HepG2 (cell line): ENCODE measurements at regions not wholly inside any gene's neighbourhood (a gene's known extent, or its start where the extent isn't known, plus 50 kb on each side); places are given as distances from the start of the nearest gene placed in this dataset.

Experiments used
- ATAC-seq: fragments of 200-7000 bp; cut with Tn5 transposase; 3 replicates; pipeline ENCODE4 v1.9.1; 2020; ENCODE audit warnings: mild to moderate bottlenecking, moderate library complexity
- BruUV-seq: library from RNA; stranded (reverse); fragments of 400-500 nt; replicated peaks from 2 replicates; lab custom pipeline; 2021; lab: Mats Ljungman, UMichigan
- CTCF ChIA-PET: fragments of 300-600 bp; formaldehyde crosslinking; extraction: SDS; loops from one replicate; lab custom pipeline; 2021; ENCODE audit warnings: low total read pairs, inconsistent platforms, low intra/inter-chr PET ratio; lab: Yijun Ruan, JAX
- POLR2A ChIA-PET: fragments of 350-600 bp; sonication (Branson Sonifier 250); formaldehyde crosslinking; loops from one replicate; lab custom pipeline; 2020; ENCODE audit warnings: antibody characterized with exemption, inconsistent platforms; lab: Yijun Ruan, JAX
- DNase-seq: peaks from one replicate; pipeline ENCODE4 v3.0.0-alpha.2; 2015; ENCODE audit warnings: low spot score
- FAIRE-seq: peaks from 3 replicates; lab custom pipeline; 2011; peaks lifted over from hg19 to GRCh38; lab: Jason Lieb, UNC
- H2AFZ ChIP-seq: one replicate; pipeline ENCODE4 v1.6.1; 2011; ENCODE audit warnings: low read length, inconsistent platforms
- H3K27ac ChIP-seq: fragments of 300-600 bp; 3 replicates; pipeline ENCODE4 v1.8.0; 2011; ENCODE audit warnings: mixed run types, mild to moderate bottlenecking, mixed read lengths, low read length, inconsistent platforms; ENCODE audit not compliant: insufficient read depth; ENCODE audit errors: extremely low read length
- H3K27me3 ChIP-seq, 2 experiments: fragments of 200-600 bp in 1 of 2; 2 replicates in 1 of 2; 3 replicates in 1 of 2; pipeline versions ENCODE4 v1.6.0 to v1.8.0; 2011; ENCODE audit warnings: low read length in 2 of 2, mild to moderate bottlenecking in 2 of 2, moderate library complexity in 2 of 2, inconsistent platforms in 1 of 2; ENCODE audit not compliant: insufficient read depth in 2 of 2, control insufficient read depth in 1 of 2
- H3K36me3 ChIP-seq, 2 experiments: fragments of 200-600 bp in 1 of 2; replicated peaks in 1 of 2; 2 replicates in 1 of 2; 3 replicates in 1 of 2; pipeline versions ENCODE4 v1.5.1 to v1.8.0; 2011; ENCODE audit warnings: low read length in 2 of 2, inconsistent platforms in 1 of 2; ENCODE audit not compliant: insufficient read depth in 2 of 2, control insufficient read depth in 1 of 2
- H3K4me1 ChIP-seq: 2 replicates; pipeline ENCODE4 v1.5.1; 2012; ENCODE audit warnings: low read length, inconsistent platforms; ENCODE audit not compliant: insufficient read depth
- H3K4me2 ChIP-seq: 2 replicates; pipeline ENCODE4 v1.6.0; 2011; ENCODE audit warnings: low read depth, low read length, inconsistent platforms
- H3K4me3 ChIP-seq, 3 experiments: fragments of 200-600 bp in 1 of 3; sonication (generic), shearing (Covaris generic) in 1 of 3; replicated peaks in 1 of 3; 2 replicates each; pipeline ENCODE4 v1.5.1; 2011 to 2016; ENCODE audit warnings: low read length in 3 of 3, inconsistent platforms in 2 of 3, low read depth in 2 of 3, mild to moderate bottlenecking in 2 of 3, control low read depth in 1 of 3, mixed read lengths in 1 of 3; ENCODE audit not compliant: insufficient read depth in 1 of 3
- H3K79me2 ChIP-seq: one replicate; pipeline ENCODE4 v1.6.1; 2011; ENCODE audit warnings: low read length, inconsistent platforms; ENCODE audit not compliant: insufficient read depth
- H3K9ac ChIP-seq: 2 replicates; pipeline ENCODE4 v1.6.0; 2011; ENCODE audit warnings: mild to moderate bottlenecking, low read depth, low read length, inconsistent platforms; ENCODE audit not compliant: insufficient read depth
- H3K9me3 ChIP-seq: 2 replicates; pipeline ENCODE4 v1.5.1; 2012; ENCODE audit warnings: mild to moderate bottlenecking, low read length
- H4K20me1 ChIP-seq: 2 replicates; pipeline ENCODE4 v1.6.0; 2011; ENCODE audit warnings: inconsistent platforms, mild to moderate bottlenecking, low read length, moderate library complexity; ENCODE audit not compliant: insufficient read depth
- NAIF1 ChIP-seq: sonication (generic); formaldehyde crosslinking; IDR thresholded peaks from 2 replicates; pipeline ENCODE4 v1.5.0; 2020; ENCODE audit warnings: mild to moderate bottlenecking, missing genetic modification reagents, borderline replicate concordance
- NR1H2 ChIP-seq: sonication (generic); formaldehyde crosslinking; IDR thresholded peaks from 2 replicates; pipeline ENCODE4 v1.8.1; 2022; ENCODE audit warnings: low read depth, missing genetic modification reagents, borderline replicate concordance
- SNAPC4 ChIP-seq: sonication (generic); formaldehyde crosslinking; IDR thresholded peaks from 2 replicates; pipeline ENCODE4 v1.4.0; 2020; ENCODE audit warnings: mild to moderate bottlenecking, missing genetic modification reagents
- TEF ChIP-seq: sonication (generic); formaldehyde crosslinking; IDR thresholded peaks from 2 replicates; pipeline ENCODE4 v1.5.0; 2020; ENCODE audit warnings: missing genetic modification reagents
- TIGD3 ChIP-seq: sonication (generic); formaldehyde crosslinking; IDR thresholded peaks from 2 replicates; pipeline ENCODE4 v1.5.1; 2020; ENCODE audit warnings: mild to moderate bottlenecking, missing genetic modification reagents, borderline replicate concordance
- TRIM22 ChIP-seq: fragments of 450-650 bp; IDR thresholded peaks from 2 replicates; pipeline ENCODE4 v1.6.1; 2017
- ZNF24 ChIP-seq: fragments of 450-650 bp; IDR thresholded peaks from 2 replicates; pipeline ENCODE4 v1.6.1; 2017; ENCODE audit warnings: antibody characterized with exemption, mild to moderate bottlenecking
- ZNF256 ChIP-seq: sonication (generic); formaldehyde crosslinking; conservative IDR thresholded peaks from 2 replicates; pipeline ENCODE4 v1.4.0; 2020; ENCODE audit warnings: missing genetic modification reagents
- ZNF432 ChIP-seq: sonication (generic); formaldehyde crosslinking; IDR thresholded peaks from 2 replicates; pipeline ENCODE4 v1.5.0; 2020; ENCODE audit warnings: missing genetic modification reagents, mild to moderate bottlenecking, borderline replicate concordance
- ZNF713 ChIP-seq: sonication (generic); formaldehyde crosslinking; IDR thresholded peaks from 2 replicates; pipeline ENCODE4 v1.4.0; 2020; ENCODE audit warnings: mild to moderate bottlenecking, missing genetic modification reagents
- ZXDC ChIP-seq: sonication (generic); formaldehyde crosslinking; IDR thresholded peaks from 2 replicates; pipeline ENCODE4 v1.5.0; 2020; ENCODE audit warnings: mild to moderate bottlenecking, missing genetic modification reagents
- WGBS: methylation state at CpG from one replicate; pipeline ENCODE4 v1.1.6; 2017; ENCODE audit warnings: low lambda C conversion rate; 5-methylcytosine and 5-hydroxymethylcytosine counted together
- in situ Hi-C: cut with HindIII; loops from 2 replicates; pipeline ENCODE4 v1.10.0; 2017; ENCODE audit warnings: low pct_unique_long_range_greater_than_20kb; ENCODE audit not compliant: extremely low pct_ligation_motif_present
- intact Hi-C: fragments of 100-400 bp; cut with micrococcal nuclease; formaldehyde crosslinking; loops from one replicate; pipeline ENCODE4 v1.10.0; 2022; ENCODE audit not compliant: unreplicated experiment
- TF ChIP-seq, protein P1 (sequence below): sonication (generic); formaldehyde crosslinking; IDR thresholded peaks from 2 replicates; pipeline ENCODE4 v1.8.0; 2022; ENCODE audit warnings: mild to moderate bottlenecking, missing genetic modification reagents, borderline replicate concordance

- Histone ChIP-seq H3K4me3 (no peak overlapping the region), H3K4me2 (no peak overlapping the region), H2AFZ (no peak overlapping the region), H3K79me2 (no peaks in the 10 kb centered on the region), H3K27me3 (peaks cover 0 to 1% of the 10 kb centered on the region in 2 experiments; a peak in 1 of 5 replicates), H3K9ac (no peak overlapping the region), H3K4me1 (no peaks in the 10 kb centered on the region), H4K20me1 (no peaks in the 10 kb centered on the region), H3K9me3 (no peaks in the 10 kb centered on the region), H3K36me3 (no peaks in the 10 kb centered on the region), H3K27ac (no peak overlapping the region)
- FAIRE-seq (no peak), ATAC-seq (no peak), DNase-seq (no peak)
- POLR2A ChIA-PET = no interaction called here
- CTCF ChIA-PET = no interaction called here
- TF ChIP-seq, protein P1, sequence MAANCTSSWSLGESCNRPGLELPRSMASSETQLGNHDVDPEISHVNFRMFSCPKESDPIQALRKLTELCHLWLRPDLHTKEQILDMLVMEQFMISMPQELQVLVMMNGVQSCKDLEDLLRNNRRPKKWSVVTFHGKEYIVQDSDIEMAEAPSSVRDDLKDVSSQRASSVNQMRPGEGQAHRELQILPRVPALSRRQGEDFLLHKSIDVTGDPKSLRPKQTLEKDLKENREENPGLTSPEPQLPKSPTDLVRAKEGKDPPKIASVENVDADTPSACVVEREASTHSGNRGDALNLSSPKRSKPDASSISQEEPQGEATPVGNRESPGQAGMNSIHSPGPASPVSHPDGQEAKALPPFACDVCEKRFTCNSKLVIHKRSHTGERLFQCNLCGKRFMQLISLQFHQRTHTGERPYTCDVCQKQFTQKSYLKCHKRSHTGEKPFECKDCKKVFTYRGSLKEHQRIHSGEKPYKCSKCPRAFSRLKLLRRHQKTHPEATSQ (CRISPR knock-in tag) = no peak
- no peak for TF ChIP-seq NR1H2 (CRISPR knock-in tag)
- no peak for TF ChIP-seq ZXDC (CRISPR knock-in tag)
- no peak for TF ChIP-seq ZNF24
- no peak for TF ChIP-seq ZNF713 (CRISPR knock-in tag)
- no peak for TF ChIP-seq ZNF432 (CRISPR knock-in tag)
- no peak for TF ChIP-seq ZNF256 (CRISPR knock-in tag)
- no peak for TF ChIP-seq SNAPC4 (CRISPR knock-in tag)
- TF ChIP-seq TIGD3 (CRISPR knock-in tag) = no peak
- no peak for TF ChIP-seq TRIM22
- no peak for TF ChIP-seq NAIF1 (CRISPR knock-in tag)
- no peak for TF ChIP-seq TEF (CRISPR knock-in tag)
- intact Hi-C loops = no loop called here
- no TSS peak for BruUV-seq
- in situ Hi-C loops = no loop called here
- 62% methylated on average over 2 of the region's 2 CpGs for WGBS
Observed at GRCh38 chr7:24492576-24492975, 80.7 kb upstream of the PALS2 start.
